A549 (cell line): ENCODE measurements at regions not wholly inside any gene's neighbourhood (a gene's known extent, or its start where the extent isn't known, plus 50 kb on each side); places are given as distances from the start of the nearest gene placed in this dataset.

ENCODE experiments used
- CTCF ChIP-seq: fragments of >200 bp; sonication (Bioruptor Twin); formaldehyde crosslinking; IDR thresholded peaks from 3 replicates; pipeline ENCODE4 v1.5.1; 2016
- GATA3 ChIP-seq: IDR thresholded peaks from 2 replicates; pipeline ENCODE4 v1.6.1; 2012; ENCODE audit warnings: borderline replicate concordance
- MAFK ChIP-seq: fragments of 450-650 bp; IDR thresholded peaks from 2 replicates; pipeline ENCODE4 v1.6.1; 2014; ENCODE audit not compliant: partially characterized antibody
- MYC ChIP-seq: IDR thresholded peaks from 2 replicates; pipeline ENCODE4 v1.6.1; 2012; ENCODE audit warnings: mild to moderate bottlenecking, inconsistent platforms, low read length, improper control_type of control experiment, borderline replicate concordance
- PBX3 ChIP-seq: IDR thresholded peaks from 2 replicates; pipeline ENCODE4 v1.6.1; 2012
- POLR2A ChIP-seq: IDR thresholded peaks from 2 replicates; pipeline ENCODE4 v1.6.1; 2012; ENCODE audit warnings: mild to moderate bottlenecking, low read length

- TF ChIP-seq GATA3, result no peak
- no peak for TF ChIP-seq PBX3
- no peak for TF ChIP-seq CTCF
- no peak for TF ChIP-seq MAFK
- no peak for TF ChIP-seq MYC
- TF ChIP-seq POLR2A, result no peak
Observed at GRCh38 chr1:228990906-228991569, 255.8 kb downstream of the RHOU start.
